Fibroblast of skin of right quadriceps (primary cell): ENCODE measurements at regions not wholly inside any gene's neighbourhood (a gene's known extent, or its start where the extent isn't known, plus 50 kb on each side); places are given as distances from the start of the nearest gene placed in this dataset.

Experiments used
- DNase-seq: peaks from one replicate; pipeline ENCODE4 v3.0.0-alpha.2; 2013

DNA sequence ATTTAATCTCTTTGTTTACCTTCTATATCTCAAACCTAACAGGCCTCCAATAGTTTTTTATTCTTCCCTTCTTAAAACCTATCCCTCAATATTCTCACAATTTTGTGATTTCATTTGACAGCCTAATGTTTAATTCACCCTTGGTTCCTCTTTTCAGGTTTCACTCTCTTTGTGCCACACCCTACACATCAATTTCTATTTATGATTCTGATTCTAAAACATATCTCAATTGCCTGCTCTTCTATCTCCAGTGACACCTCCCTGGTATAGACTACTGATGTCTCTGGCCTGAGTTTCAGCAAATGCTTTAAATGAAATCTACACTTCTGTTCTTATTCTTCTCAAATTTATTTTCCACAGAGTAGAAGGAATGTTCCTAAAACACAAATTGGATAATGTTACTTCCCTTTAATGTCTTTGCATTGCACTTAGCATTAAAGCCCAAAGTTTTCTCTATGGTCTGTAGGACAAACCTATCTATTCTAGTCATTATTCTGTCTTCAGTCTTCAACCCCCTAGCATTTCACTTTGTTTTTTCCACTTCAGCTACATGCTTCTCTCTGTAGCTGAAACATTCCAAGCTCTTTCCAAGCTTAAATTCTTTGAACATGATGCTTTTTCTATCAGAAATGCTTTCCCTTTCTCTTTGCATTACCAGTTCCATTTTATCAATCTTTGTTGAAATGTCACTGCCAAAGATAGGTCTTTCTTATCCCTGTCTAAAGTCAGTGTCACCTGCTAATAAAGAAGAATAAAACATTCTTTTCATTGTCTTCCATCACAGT is 622.0 kb downstream of the CENPC start:
- DNase-seq: no peak

DNA sequence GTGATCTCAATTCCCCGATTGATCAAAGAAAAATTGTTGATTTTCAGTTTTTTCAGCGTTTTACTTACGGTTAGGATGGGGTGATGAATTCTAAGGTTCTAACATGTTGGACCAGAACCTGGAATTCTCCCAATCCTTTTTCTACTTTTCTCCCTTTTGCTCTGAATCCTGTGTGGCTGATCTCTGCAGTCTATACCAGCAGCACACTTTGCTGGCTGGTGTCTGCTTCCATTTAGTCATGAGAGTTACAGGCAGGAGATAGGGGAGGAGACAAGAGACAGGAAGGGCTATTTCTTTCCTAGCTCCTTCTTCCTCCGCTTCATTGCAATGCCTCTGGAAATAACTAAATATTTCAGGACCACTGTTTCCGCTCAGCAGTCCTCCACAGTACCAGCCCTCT is 623.9 kb downstream of the CENPC start:
- DNase-seq: no peak

DNA sequence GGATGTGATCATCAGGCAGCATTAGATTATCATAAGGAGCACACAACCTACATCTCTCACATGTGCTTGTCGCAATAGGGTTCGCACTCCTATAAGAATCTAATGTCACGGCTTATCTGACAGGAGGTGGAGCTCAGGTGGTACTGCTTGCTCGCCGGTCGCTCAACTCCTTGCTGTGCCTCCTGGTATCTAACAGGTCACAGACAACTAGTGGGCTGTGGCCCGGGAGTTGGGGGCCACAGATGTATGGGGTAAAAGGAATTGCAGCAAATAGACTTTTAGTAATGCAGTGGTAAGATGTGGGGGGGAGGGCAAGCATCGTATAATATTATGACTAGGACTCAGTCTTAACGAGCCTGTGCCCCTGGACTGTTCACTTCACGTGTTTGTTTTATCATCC is 624.8 kb downstream of the CENPC start:
- no peak for DNase-seq

DNA sequence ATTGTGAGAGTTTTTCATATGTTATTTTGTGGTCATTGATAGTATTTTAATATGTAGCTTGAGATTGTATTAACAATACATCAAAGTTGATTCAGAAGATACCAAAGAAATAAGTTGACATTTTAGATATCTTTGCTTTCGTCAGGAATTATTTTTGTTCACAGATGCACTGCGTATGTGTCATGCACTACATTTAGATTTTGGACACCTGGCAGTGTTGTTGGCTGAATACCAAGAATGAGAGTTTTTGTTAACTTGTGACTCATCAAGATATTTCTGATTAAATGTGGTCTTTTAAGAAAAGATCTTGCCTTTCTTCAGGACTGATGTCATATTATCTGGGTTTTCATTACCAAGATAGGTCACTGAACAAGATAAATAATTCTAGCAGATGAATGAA is 633.4 kb downstream of the CENPC start:
- DNase-seq: peak; percentile 45

DNA sequence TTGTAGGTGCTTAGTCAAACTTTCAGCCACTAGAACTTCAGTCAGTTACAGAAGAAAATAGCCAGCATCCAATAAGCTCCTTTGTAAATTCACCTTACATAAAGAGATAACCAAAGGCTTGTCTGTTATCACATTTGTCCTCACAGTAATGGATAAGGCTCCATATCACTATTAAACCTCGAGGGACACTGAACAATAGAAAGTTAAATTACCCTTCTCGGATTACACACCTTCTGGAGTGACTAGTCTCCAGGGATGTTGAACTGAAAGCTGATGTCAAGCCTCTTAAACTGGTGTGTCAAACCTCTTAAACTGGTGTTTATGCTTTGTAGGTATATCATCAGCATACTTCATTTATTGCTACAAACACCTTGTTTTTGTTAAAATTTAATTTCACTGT is 639.0 kb downstream of the CENPC start:
- no peak for DNase-seq

DNA sequence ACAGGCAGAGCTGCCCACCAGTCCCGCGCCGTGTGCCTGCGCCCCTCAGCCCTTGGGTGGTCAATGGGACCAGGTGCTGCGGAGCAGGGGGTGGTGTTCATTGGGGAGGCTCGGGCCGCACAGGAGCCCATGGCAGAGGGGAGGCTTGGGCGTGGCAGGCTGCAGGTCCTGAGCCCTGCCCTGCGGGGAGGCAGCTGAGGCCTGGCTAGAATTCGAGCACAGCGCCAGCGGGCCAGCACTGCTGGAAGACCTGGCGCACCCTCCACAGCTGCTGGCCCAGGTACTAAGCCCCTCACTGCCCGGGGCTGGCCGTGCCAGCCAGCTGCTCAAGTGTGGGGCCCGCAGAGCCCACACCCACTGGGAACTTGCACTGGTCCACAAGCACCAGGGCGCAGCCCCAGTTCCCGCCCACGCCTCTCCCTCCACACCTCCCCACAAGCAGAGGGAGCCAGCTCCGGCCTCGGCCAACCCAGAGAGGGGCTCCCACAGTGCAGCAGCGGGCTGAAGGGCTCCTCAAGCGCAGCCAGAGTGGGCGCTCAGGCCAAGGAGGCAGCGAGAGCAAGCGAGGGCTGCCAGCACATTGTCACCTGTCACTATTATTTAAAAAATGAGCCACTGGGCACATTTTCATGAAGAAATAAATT is 645.8 kb downstream of the CENPC start:
- DNase-seq: no peak

DNA sequence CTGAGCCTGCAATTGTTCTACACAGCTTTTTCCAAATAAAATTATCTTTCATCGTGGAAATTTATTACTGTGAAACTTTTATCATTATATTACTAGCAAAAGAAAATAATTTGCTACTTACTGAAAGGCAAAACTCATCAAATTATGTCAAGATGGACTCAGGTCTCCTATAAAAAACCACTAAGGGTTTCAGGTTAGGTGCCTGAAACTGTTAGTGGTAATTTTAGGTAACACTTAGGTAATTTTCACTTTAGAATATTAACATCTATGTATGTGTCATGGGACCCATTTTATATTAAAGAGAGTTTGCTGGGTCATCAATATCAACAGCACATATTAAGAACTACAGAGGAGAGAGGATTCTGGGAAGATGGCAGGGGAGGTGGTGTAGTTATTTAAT is 651.5 kb downstream of the CENPC start:
- DNase-seq: no peak

DNA sequence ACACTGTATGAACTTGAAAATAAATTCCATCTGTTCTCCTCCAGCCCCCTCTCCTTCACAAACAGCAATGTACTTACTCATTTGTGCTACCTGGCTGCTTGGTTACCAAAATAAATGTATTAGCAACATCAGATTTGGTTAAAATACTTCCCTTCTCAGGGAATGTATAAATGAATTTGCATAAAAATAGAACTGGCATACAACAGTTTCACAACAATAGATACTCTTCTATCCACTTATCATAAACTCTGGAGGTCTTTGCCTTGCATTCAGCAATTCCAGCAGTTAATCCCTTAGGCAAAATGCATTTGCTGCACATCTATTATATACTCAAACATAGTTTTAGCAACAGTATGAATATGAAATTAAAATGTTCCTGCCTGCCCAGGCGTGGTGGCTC is 658.2 kb downstream of the CENPC start:
- no peak for DNase-seq

DNA sequence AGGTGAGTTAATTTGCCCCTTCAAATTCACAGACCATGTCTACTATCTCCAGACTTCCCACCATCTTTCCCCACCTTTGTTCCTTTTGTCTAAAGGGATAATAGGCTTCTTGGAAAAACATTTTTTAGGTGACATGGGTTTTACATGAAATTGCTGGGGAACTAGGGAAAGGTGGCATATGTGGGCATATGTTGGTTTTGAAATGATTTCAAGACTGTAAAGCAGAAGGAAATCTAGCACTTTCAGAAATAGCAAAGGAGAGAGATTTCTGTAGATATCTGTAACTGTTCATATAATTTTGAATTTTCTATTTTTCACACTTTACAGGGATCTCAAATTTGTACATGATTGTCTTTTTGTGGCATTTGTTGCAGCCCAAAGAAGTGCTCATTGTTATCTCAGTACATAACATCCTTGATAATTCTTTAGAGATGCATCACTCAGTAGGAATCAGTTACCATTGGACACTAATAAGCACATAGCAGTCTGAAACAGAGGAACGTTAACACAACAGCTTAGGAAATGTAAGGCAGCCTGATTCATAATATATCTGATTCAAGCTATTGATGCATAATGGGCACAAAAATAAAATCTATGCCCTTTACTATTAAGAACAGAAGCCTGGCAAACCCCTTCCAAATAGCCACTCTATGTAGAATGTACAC is 659.7 kb downstream of the CENPC start:
- no peak for DNase-seq

DNA sequence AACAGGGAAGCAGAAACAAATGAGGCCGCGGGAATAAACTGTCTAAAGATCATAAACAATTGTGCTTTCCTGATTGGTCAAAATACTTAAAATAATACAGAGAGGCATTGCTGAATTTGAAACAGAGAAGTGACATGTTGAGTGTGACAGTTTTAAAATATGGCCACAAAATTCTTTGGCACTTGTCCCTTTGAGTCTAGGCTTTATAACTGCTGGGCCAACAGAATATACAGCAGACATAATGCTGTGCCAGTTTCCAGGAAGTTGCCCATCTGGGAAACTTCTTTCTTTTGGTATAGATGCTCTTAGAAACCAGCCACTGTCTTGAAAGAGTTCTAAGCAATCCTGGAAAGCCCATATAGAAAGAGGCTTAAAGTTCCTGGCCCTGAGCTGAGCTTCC is 668.4 kb downstream of the CENPC start:
- no peak for DNase-seq

DNA sequence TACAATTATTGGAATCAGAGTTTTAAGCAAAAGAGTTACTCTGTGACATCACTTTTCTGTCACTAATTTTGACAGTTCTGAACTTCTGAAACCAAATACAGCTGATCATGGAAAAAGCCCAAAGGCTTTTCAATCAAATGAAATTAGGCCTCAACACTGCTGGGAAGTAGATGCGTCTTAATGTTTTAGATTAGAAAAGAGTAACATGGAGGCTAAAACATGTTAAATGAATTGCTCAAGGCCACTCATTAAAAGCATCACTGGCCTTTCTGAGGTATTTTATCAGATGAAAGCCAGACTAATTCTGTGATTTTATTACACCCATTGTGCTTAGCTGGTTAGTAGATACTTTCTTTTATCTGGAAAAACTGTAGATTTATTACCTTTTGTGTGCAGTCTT is 672.6 kb downstream of the CENPC start:
- no peak for DNase-seq

DNA sequence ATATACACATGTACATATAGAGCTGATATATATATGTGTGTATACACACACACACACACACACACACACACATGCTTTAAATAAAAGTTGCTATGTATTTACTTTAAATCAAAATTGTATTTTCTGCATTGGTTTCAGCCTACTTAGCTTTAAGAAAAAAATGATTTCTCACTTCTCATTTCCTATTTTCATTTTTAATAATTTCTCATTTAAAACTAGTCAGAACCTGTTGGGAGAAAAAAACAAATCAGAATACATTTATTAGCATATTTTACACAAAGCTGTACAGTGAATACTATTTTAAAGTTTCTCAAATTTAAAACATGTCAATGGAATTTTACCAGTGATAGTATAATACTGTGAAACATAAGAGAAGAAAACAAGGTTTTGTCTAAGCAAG is 681.8 kb downstream of the CENPC start:
- no peak for DNase-seq

DNA sequence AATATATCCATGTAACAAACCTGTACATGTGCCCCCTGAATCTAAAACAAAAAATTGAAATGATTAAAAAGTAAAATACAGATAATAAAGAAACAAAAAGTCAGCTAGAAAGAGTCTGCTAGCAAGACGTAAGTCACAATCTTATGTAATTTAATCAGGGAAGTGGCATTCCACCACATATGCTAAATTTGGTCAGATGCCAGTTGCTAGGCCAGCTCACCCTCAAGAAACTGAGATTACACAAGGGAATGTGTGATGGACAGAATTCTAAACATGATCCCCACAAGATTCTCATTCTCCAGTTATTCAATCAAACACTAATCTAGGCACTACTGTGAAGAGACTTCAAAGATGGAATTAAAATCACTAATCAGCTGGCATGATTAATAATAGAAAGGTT is 689.3 kb downstream of the CENPC start:
- DNase-seq: no peak

DNA sequence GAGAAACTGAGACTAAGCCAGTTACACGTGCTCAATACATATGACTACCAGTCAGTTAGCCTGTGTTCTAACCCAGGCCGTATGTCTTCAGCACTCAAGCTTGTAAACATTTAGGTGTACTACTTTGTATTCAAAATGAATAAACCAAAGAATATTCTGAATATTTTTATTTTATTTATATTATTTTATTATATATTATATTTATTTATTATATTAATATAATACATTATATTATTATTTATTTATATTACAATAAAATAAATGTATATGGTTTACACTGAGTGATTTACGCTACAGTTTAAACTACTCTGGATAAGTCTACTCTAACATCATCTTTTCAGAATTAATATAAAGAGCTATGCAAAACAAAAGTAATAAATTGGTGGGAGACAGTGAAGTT is 691.5 kb downstream of the CENPC start:
- DNase-seq: no peak

DNA sequence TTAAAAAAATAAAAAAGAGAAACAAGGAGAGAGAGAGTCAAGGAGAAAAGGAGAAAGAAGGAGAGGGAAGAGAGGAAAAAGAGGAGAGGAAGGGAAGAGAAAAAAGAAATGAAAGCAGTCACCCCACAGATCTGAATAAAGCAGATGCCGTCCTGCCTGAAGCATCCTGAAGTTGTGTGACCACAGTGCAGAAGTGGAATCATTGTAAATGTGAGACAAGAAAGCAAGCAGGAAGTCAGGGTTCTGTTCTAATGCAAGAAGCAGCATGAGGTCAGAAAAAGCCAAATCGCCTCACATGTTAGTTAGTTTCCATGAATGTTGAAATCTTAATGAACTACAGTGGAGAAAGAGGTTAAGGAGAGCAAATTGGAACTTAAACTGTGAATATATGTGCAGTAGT is 692.5 kb downstream of the CENPC start:
- no peak for DNase-seq

DNA sequence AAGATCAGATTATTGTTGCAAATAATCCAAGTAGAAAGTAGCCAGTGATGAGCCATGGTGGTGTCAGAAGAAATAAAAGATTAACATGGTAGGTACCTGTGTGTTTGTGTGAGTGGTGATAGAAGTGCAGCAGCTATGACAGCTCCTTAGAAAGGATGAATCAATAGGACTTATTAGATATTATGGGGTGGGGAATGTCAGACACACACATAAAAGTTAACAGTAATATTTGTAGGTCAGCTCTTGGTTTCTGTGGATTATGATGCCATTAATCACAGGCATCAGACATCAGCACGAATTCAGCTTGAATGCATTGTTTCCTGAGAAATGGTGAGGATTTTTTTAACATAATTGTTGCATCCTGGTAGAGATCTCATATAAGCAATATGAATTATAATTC is 695.7 kb downstream of the CENPC start:
- DNase-seq: no peak

DNA sequence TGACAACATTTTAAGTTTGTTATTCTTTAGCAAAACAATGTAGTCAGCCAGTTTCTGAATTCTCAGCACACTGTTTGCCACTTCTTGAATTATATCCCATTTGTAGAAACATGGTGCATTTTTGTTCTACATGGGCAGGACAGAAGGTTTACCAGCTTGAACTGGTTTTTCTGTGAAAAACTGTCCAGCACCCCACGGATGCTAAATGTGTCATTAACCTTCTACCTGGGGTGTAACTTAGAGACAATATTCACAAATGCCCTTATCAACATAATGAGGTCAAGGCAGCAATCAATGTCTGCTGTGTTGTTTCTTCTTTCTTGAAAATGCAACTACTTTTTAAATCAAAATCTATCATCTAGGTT is 702.6 kb downstream of the CENPC start:
- DNase-seq: no peak

DNA sequence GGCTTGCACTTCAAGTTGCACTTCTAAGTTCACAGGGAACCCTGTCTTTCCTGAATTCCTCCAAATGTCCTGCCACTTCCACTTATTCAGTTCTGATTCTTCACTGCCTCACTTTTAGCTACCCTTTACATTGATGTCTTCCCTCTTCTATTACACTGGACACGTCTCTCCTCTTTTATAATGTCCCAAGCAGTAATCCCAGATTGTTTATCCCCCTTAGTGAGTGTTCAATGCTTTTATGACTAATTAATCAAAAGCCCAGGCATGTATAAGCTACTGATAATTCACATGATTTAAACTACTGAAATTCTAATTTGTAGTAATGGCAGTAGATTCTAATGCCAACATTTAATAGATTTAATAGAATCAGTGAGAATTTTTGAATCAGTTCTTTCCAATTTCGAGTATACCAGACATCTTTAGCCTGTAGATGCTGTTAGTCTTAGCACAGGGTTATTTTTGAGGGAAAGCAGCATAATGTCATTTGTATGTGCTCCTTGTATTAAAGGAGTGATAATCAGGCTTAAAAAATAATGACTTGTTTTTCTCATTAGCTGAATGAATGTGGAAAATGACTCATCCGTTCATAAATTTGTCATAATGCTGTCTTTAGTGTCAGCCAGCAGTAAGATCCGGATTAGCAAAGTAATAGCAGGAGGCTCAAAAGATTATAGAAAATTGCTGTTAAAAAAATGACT is 703.1 kb downstream of the CENPC start:
- no peak for DNase-seq

DNA sequence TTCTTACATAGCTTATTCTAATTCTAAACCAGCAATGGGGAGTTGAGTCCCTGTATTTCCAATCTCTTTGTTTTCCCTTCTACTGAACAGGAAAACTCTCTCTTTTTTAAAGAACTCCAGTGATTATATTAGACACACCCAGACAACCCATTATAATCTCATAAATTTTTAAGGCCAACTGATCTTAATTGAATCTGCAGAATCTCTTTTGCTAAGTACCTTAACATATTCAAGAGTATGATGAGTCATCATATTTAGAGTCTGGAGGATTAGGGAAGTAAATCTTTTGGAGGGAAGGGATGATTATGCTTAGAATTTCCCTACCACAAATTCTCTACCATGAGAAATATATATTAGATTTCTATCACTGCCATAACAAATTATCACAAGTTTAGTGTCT is 705.1 kb downstream of the CENPC start:
- no peak for DNase-seq

DNA sequence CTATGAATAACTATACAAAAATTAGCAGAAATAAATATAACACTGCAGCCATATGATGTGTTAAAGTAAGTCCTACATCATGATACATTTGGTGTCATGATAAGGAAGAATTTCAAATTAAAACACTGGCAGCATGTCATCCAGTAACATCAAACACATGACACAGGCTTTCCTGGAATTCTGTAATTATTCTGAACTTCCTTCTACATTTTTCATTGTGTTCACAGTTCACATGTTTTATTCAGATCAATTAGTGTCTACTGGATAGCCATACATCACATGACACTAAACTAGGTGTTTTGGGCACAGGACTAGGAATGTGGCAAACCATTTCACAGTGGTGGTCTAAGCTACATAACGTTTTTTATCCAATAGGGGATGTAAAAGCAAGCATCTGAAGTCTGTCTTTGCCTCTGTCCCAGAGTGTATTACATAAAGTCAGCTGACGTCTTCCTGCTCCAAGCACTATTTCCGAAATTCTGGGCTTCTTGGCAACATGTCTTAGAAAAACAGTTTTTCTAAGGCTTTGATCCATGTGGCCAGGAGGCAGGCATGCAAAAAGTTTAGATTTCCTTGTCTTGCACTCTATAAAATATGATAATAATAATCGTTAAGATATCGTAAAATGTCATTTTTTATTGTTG is 707.9 kb downstream of the CENPC start:
- no peak for DNase-seq

DNA sequence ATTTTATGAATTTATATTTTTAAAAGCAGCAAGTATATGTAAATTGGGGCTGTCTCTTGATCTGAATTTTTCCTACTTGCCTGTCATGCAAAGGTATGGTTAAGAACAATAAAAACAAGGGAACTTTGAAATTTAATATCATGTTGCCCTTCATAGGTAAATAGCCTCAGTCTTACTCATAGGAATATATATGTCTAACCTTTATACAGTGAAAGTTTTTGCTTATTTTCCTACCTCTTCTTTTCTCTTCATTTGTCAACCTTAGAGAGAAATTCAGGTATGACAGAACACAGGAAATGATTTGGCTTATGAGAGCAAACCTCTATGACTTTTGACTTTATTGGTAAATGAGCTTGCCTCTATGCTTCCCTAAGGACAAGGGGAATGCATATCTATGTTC is 716.0 kb downstream of the CENPC start:
- no peak for DNase-seq

DNA sequence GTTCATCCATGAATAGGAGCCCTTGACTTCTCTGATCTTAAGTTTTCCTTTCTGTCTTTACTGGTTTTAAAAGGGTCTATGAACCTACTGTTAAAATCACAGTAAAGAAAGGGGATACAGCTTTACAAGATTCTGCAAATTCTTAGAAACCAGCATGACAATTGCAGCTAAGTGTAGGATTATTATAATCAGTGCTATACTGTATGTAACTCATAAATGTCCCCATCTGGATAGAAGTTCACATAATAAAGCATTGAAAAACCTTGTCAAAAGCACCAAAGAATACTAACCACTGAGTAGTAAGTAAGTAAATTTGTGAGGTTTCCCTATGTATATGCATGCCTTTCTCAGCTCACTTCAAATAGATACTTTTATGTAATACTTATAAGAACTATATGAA is 724.6 kb downstream of the CENPC start:
- DNase-seq: no peak

DNA sequence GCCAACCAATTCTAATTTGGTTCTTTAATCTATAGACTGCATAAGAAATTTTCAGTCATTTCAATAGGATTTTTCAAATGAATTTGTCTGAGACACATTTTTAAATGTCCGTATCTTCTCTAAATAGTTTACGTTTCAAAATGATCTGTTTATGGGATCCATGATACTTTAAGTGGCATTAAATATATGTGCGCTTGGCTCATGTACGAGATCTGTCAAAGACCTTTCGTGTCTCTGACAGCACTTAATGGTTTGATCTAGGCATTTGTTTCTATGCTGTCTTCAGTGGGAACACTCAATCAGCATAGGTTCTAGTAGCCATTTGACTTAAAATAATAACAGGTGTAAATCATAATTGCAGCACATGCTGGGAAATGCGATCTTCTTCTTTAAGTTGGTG is 731.0 kb downstream of the CENPC start:
- DNase-seq: no peak
